H9 (cell line): ENCODE measurements at regions not wholly inside any gene's neighbourhood (a gene's known extent, or its start where the extent isn't known, plus 50 kb on each side); places are given as distances from the start of the nearest gene placed in this dataset.

ENCODE experiments used
- DNase-seq: peaks from one replicate; pipeline ENCODE4 v3.0.0-alpha.2; 2017
- H2AFZ ChIP-seq: one replicate; pipeline ENCODE4 v1.6.1; 2013; ENCODE audit warnings: mild to moderate bottlenecking, low read length, control low read depth, moderate library complexity
- H2AK5ac ChIP-seq: 2 replicates; pipeline ENCODE4 v1.6.1; 2013; ENCODE audit warnings: low read length, control low read depth, mixed read lengths; ENCODE audit not compliant: insufficient read length
- H2BK120ac ChIP-seq: one replicate; pipeline ENCODE4 v1.6.1; 2013; ENCODE audit warnings: low read depth, mild to moderate bottlenecking, low read length, control low read depth, inconsistent platforms; ENCODE audit not compliant: poor library complexity, severe bottlenecking
- H2BK12ac ChIP-seq: 2 replicates; pipeline ENCODE4 v1.6.1; 2013; ENCODE audit warnings: low read length, control low read depth, mixed read lengths, low read depth; ENCODE audit not compliant: insufficient read length
- H2BK15ac ChIP-seq: 2 replicates; pipeline ENCODE4 v1.6.1; 2013; ENCODE audit warnings: low read depth, low read length, control low read depth
- H2BK20ac ChIP-seq: one replicate; pipeline ENCODE4 v1.6.1; 2013; ENCODE audit warnings: low read depth, mild to moderate bottlenecking, low read length, control low read depth, inconsistent platforms; ENCODE audit not compliant: poor library complexity, severe bottlenecking
- H2BK5ac ChIP-seq: 2 replicates; pipeline ENCODE4 v1.6.1; 2013; ENCODE audit warnings: low read length, control low read depth, mixed read lengths; ENCODE audit not compliant: insufficient read length
- H3K14ac ChIP-seq: 2 replicates; pipeline ENCODE4 v1.6.1; 2013; ENCODE audit warnings: low read length, control low read depth; ENCODE audit not compliant: insufficient read depth
- H3K18ac ChIP-seq: 2 replicates; pipeline ENCODE4 v1.6.1; 2013; ENCODE audit warnings: low read depth, mild to moderate bottlenecking, mixed read lengths, low read length, control low read depth; ENCODE audit not compliant: insufficient read length
- H3K23ac ChIP-seq: 2 replicates; pipeline ENCODE4 v1.6.1; 2013; ENCODE audit warnings: low read length, control low read depth, mixed read lengths, low read depth; ENCODE audit not compliant: insufficient read length
- H3K23me2 ChIP-seq: 2 replicates; pipeline ENCODE4 v1.6.1; 2013; ENCODE audit warnings: low read depth, mild to moderate bottlenecking, mixed read lengths, low read length, control low read depth; ENCODE audit not compliant: insufficient read length, poor library complexity, severe bottlenecking
- H3K27ac ChIP-seq: 2 replicates; pipeline ENCODE4 v1.5.1; 2013; ENCODE audit warnings: low read length, control low read depth, mixed read lengths, low read depth; ENCODE audit not compliant: insufficient read length
- H3K27me3 ChIP-seq: 2 replicates; pipeline ENCODE4 v1.6.1; 2013; ENCODE audit warnings: low read length, control low read depth, inconsistent platforms; ENCODE audit not compliant: insufficient read depth
- H3K4ac ChIP-seq: 2 replicates; pipeline ENCODE4 v1.6.1; 2013; ENCODE audit warnings: low read depth, mild to moderate bottlenecking, control low read depth, inconsistent platforms, low read length, moderate library complexity
- H3K4me1 ChIP-seq: 2 replicates; pipeline ENCODE4 v1.6.1; 2013; ENCODE audit warnings: low read length, control low read depth, inconsistent platforms; ENCODE audit not compliant: insufficient read depth
- H3K4me2 ChIP-seq: 2 replicates; pipeline ENCODE4 v1.6.1; 2013; ENCODE audit warnings: low read length, control low read depth, mixed read lengths; ENCODE audit not compliant: insufficient read length, insufficient read depth
- H3K56ac ChIP-seq: 2 replicates; pipeline ENCODE4 v1.6.1; 2013; ENCODE audit warnings: low read depth, mild to moderate bottlenecking, mixed read lengths, low read length, control low read depth; ENCODE audit not compliant: insufficient read length
- H3K79me1 ChIP-seq: 2 replicates; pipeline ENCODE4 v1.6.1; 2013; ENCODE audit warnings: low read depth, mild to moderate bottlenecking, moderate library complexity, low read length, control low read depth, inconsistent platforms; ENCODE audit not compliant: insufficient read depth, poor library complexity, severe bottlenecking
- H3K79me2 ChIP-seq: 2 replicates; pipeline ENCODE4 v1.6.1; 2013; ENCODE audit warnings: low read length, control low read depth, inconsistent platforms; ENCODE audit not compliant: insufficient read depth
- H3K9ac ChIP-seq: 2 replicates; pipeline ENCODE4 v1.6.1; 2013; ENCODE audit warnings: low read length, control low read depth, mixed read lengths; ENCODE audit not compliant: insufficient read length; ENCODE audit errors: extremely low read depth
- H3K9me3 ChIP-seq: one replicate; pipeline ENCODE4 v1.6.1; 2013; ENCODE audit warnings: low read depth, low read length, inconsistent platforms; ENCODE audit not compliant: control insufficient read depth
- H3T11ph ChIP-seq: one replicate; pipeline ENCODE4 v1.6.1; 2013; ENCODE audit warnings: mild to moderate bottlenecking, low read length, control low read depth, inconsistent platforms
- H4K20me1 ChIP-seq: one replicate; pipeline ENCODE4 v1.6.1; 2013; ENCODE audit not compliant: control insufficient read depth, insufficient read length, insufficient read depth
- H4K5ac ChIP-seq: 2 replicates; pipeline ENCODE4 v1.6.1; 2013; ENCODE audit warnings: low read depth, mild to moderate bottlenecking, mixed read lengths, low read length, control low read depth; ENCODE audit not compliant: insufficient read length
- H4K8ac ChIP-seq: replicated peaks from 2 replicates; pipeline ENCODE4 v1.6.1; 2013; ENCODE audit warnings: low read length, control low read depth, mixed read lengths, low read depth; ENCODE audit not compliant: insufficient read length
- H4K91ac ChIP-seq: 2 replicates; pipeline ENCODE4 v1.6.1; 2013; ENCODE audit warnings: low read depth, mild to moderate bottlenecking, moderate library complexity, mixed read lengths, low read length, control low read depth; ENCODE audit not compliant: insufficient read length
- H3K27ac Mint-ChIP-seq, 3 experiments: 2 replicates in 2 of 3; 3 replicates in 1 of 3; pipeline ENCODE4 v1.8.0; 2020 to 2021; ENCODE audit warnings: mixed read lengths in 3 of 3, mild to moderate bottlenecking in 1 of 3, moderate library complexity in 1 of 3
- H3K27me3 Mint-ChIP-seq: 2 replicates; pipeline ENCODE4 v1.8.0; 2021; ENCODE audit warnings: low read depth, mild to moderate bottlenecking, moderate library complexity, mixed read lengths
- H3K36me3 Mint-ChIP-seq, 3 experiments: 2 replicates in 2 of 3; 3 replicates in 1 of 3; pipeline ENCODE4 v1.8.0; 2020 to 2021; ENCODE audit warnings: low read depth in 3 of 3, mixed read lengths in 3 of 3; ENCODE audit not compliant: insufficient read depth in 1 of 3
- H3K4me1 Mint-ChIP-seq, 2 experiments: 2 replicates each; pipeline ENCODE4 v1.8.0; 2020; ENCODE audit warnings: mixed read lengths in 2 of 2
- H3K4me3 Mint-ChIP-seq, 2 experiments: 2 replicates in 1 of 2; 3 replicates in 1 of 2; pipeline ENCODE4 v1.8.0; 2020 to 2021; ENCODE audit warnings: mild to moderate bottlenecking in 2 of 2, mixed read lengths in 2 of 2, moderate library complexity in 1 of 2
- H3K9me3 Mint-ChIP-seq, 2 experiments: 2 replicates in 1 of 2; 3 replicates in 1 of 2; pipeline ENCODE4 v1.8.0; 2020; ENCODE audit warnings: mild to moderate bottlenecking in 2 of 2, mixed read lengths in 2 of 2, moderate library complexity in 1 of 2
- CTCF ChIP-seq: fragments of 200-600 bp; sonication (generic); conservative IDR thresholded peaks from 3 replicates; pipeline ENCODE4 v1.8.0; 2021; ENCODE audit warnings: antibody characterized with exemption, mild to moderate bottlenecking
- WGBS: extraction: QIAGEN DNeasy Blood & Tissue Kit; methylation state at CpG from one replicate; pipeline ENCODE4 v1.1.7; 2013; ENCODE audit warnings: missing lambda C conversion rate, low lambda C conversion rate, mixed read lengths; ENCODE audit not compliant: insufficient read length; ENCODE audit errors: extremely low coverage; 5-methylcytosine and 5-hydroxymethylcytosine counted together

- Histone ChIP-seq H3K4ac (no peak overlapping the region), H2BK20ac (no peak overlapping the region), H3K14ac (no peak overlapping the region), H2BK15ac (no peak overlapping the region), H3K56ac (no peak overlapping the region), H3K79me1 (no peaks in the 10 kb centered on the region), H2AK5ac (no peak overlapping the region), H4K8ac (no peak overlapping the region), H3K27ac (no peak overlapping the region), H3K9ac (no peak overlapping the region), H4K20me1 (no peaks in the 10 kb centered on the region), H3K9me3 (no peaks in the 10 kb centered on the region), H3K18ac (no peak overlapping the region), H3K27me3 (no peaks in the 10 kb centered on the region), H4K5ac (no peak overlapping the region), H3K4me2 (no peak overlapping the region), H3K4me1 (no peaks in the 10 kb centered on the region), H2AFZ (no peak overlapping the region), H2BK5ac (no peak overlapping the region), H2BK12ac (no peak overlapping the region), H3K23ac (no peak overlapping the region), H3K79me2 (no peaks in the 10 kb centered on the region), H4K91ac (no peak overlapping the region), H3K23me2 (no peaks in the 10 kb centered on the region), H2BK120ac (no peak overlapping the region), H3T11ph (no peak overlapping the region)
- Mint-ChIP-seq H3K27me3 (peaks cover 1% of the 10 kb centered on the region; the same call in 1 of the 2 replicates), H3K4me1 (no peaks in the 10 kb centered on the region), H3K36me3 (no peaks in the 10 kb centered on the region), H3K4me3 (no peak overlapping the region), H3K27ac (no peak overlapping the region), H3K9me3 (no peaks in the 10 kb centered on the region)
- peak; percentile 31 for DNase-seq
- WGBS: no CpG with 5 or more reads among the region's 15 CpGs
- no peak for TF ChIP-seq CTCF
Measured at GRCh38 chr6:50585441-50586330, 127.6 kb upstream of the TFAP2D start.
